Endothelial cell of umbilical vein (primary cell): ENCODE measurements at regions not wholly inside any gene's neighbourhood (a gene's known extent, or its start where the extent isn't known, plus 50 kb on each side); places are given as distances from the start of the nearest gene placed in this dataset.

Experiments used
- BruUV-seq: library from RNA; stranded (reverse); fragments of 400-500 nt; replicated peaks from 2 replicates; lab custom pipeline; 2021; lab: Mats Ljungman, UMichigan
- CTCF ChIA-PET: fragments of 300-600, 350-600 bp; sonication (Branson Sonifier 250); formaldehyde crosslinking; loops from one replicate; lab custom pipeline; 2021; ENCODE audit warnings: antibody characterized with exemption, inconsistent platforms; lab: Charles Lee
- POLR2A ChIA-PET: fragments of 300-600, 350-600 bp; sonication (Branson Sonifier 250); formaldehyde crosslinking; loops from one replicate; lab custom pipeline; 2021; ENCODE audit warnings: antibody characterized with exemption, inconsistent platforms; lab: Charles Lee
- DNase-seq: peaks from one replicate; pipeline ENCODE4 v3.0.0-alpha.2; 2011; ENCODE audit warnings: low read depth, low spot score
- FAIRE-seq: peaks from 2 replicates; lab custom pipeline; 2011; peaks lifted over from hg19 to GRCh38; lab: Jason Lieb, UNC
- H2AFZ ChIP-seq: 2 replicates; pipeline ENCODE4 v1.6.0; 2012; ENCODE audit warnings: low read depth, low read length, control low read depth, inconsistent platforms
- H3K27ac ChIP-seq: 2 replicates; pipeline ENCODE4 v1.5.1; 2011; ENCODE audit warnings: low read depth, mild to moderate bottlenecking, control low read depth, low read length, moderate library complexity; ENCODE audit not compliant: insufficient read depth
- H3K27me3 ChIP-seq, 2 experiments: 2 replicates each; pipeline versions ENCODE4 v1.6.0 to v1.6.1; 2011; ENCODE audit warnings: low read length in 2 of 2, mixed read lengths in 1 of 2; ENCODE audit not compliant: control insufficient read depth in 2 of 2, insufficient read depth in 2 of 2
- H3K36me3 ChIP-seq, 2 experiments: 2 replicates in 1 of 2; 3 replicates in 1 of 2; pipeline ENCODE4 v1.5.1; 2011; ENCODE audit warnings: low read length in 2 of 2, mild to moderate bottlenecking in 1 of 2, moderate library complexity in 1 of 2; ENCODE audit not compliant: control insufficient read depth in 2 of 2, insufficient read depth in 2 of 2; ENCODE audit errors: extremely low read depth in 1 of 2
- H3K4me1 ChIP-seq: 3 replicates; pipeline ENCODE4 v1.5.1; 2011; ENCODE audit warnings: mild to moderate bottlenecking, low read length; ENCODE audit not compliant: control insufficient read depth, insufficient read depth; ENCODE audit errors: extremely low read depth
- H3K4me2 ChIP-seq: 2 replicates; pipeline ENCODE4 v1.6.1; 2011; ENCODE audit warnings: low read length, control low read depth, mixed read lengths; ENCODE audit not compliant: insufficient read depth
- H3K4me3 ChIP-seq, 3 experiments: fragments of 200-600 bp in 1 of 3; sonication (generic), shearing (Covaris generic) in 1 of 3; replicated peaks in 1 of 3; 2 replicates each; pipeline ENCODE4 v1.5.1; 2011 to 2016; ENCODE audit warnings: control low read depth in 3 of 3, low read length in 3 of 3, mild to moderate bottlenecking in 2 of 3, inconsistent platforms in 1 of 3, low read depth in 1 of 3, moderate library complexity in 1 of 3; ENCODE audit not compliant: insufficient read depth in 1 of 3
- H3K79me2 ChIP-seq: 2 replicates; pipeline ENCODE4 v1.6.0; 2012; ENCODE audit warnings: low read length, inconsistent platforms; ENCODE audit not compliant: control insufficient read depth, insufficient read depth
- H3K9ac ChIP-seq: replicated peaks from 2 replicates; pipeline ENCODE3; 2011; ENCODE audit warnings: low read length, control low read depth; ENCODE audit not compliant: insufficient read depth; ENCODE audit errors: extremely low read depth
- H3K9me1 ChIP-seq: replicated peaks from 3 replicates; pipeline ENCODE4 v1.6.0; 2011; ENCODE audit warnings: mild to moderate bottlenecking, low read length; ENCODE audit not compliant: control insufficient read depth, insufficient read depth; ENCODE audit errors: extremely low read depth
- H3K9me3 ChIP-seq: replicated peaks from 2 replicates; pipeline ENCODE4 v1.5.1; 2012; ENCODE audit warnings: low read length, inconsistent platforms; ENCODE audit not compliant: control insufficient read depth, insufficient read depth
- H4K20me1 ChIP-seq: replicated peaks from 2 replicates; pipeline ENCODE3; 2011; ENCODE audit warnings: mild to moderate bottlenecking, low read length; ENCODE audit not compliant: control insufficient read depth, insufficient read depth; ENCODE audit errors: extremely low read depth
- CTCF ChIP-seq, 2 donors: IDR thresholded peaks; 1 replicate in 1 of 2; 2 replicates in 1 of 2; pipeline ENCODE4 v1.5.1; 2011; ENCODE audit warnings: low read length in 2 of 2, mild to moderate bottlenecking in 2 of 2, moderate library complexity in 2 of 2, control low read depth in 1 of 2, inconsistent platforms in 1 of 2, low read depth in 1 of 2; ENCODE audit not compliant: insufficient read depth in 1 of 2; ENCODE audit errors: extremely low read depth in 1 of 2
- EZH2 ChIP-seq: IDR thresholded peaks from 2 replicates; pipeline ENCODE4 v1.6.1; 2012; ENCODE audit warnings: borderline replicate concordance, low read depth, mild to moderate bottlenecking, moderate library complexity, low read length, inconsistent platforms; ENCODE audit not compliant: severe bottlenecking
- FOS ChIP-seq: IDR thresholded peaks from 2 replicates; pipeline ENCODE4 v1.6.1; 2011; ENCODE audit warnings: mild to moderate bottlenecking, low read length, moderate library complexity, borderline replicate concordance; ENCODE audit not compliant: insufficient read depth
- GATA2 ChIP-seq: IDR thresholded peaks from 2 replicates; pipeline ENCODE4 v1.7.0; 2011; ENCODE audit warnings: low read depth, mild to moderate bottlenecking, moderate library complexity, mixed read lengths, low read length; ENCODE audit not compliant: insufficient read length, insufficient read depth
- JUN ChIP-seq: IDR thresholded peaks from 2 replicates; pipeline ENCODE4 v1.6.1; 2011; ENCODE audit warnings: borderline replicate concordance, low read depth; ENCODE audit not compliant: insufficient read length, insufficient read depth
- MYC ChIP-seq: IDR thresholded peaks from one replicate; pipeline ENCODE4 v1.6.1; 2011; ENCODE audit warnings: mild to moderate bottlenecking, low read depth, low read length
- POLR2A ChIP-seq: IDR thresholded peaks from 2 replicates; pipeline ENCODE4 v1.6.1; 2012; ENCODE audit warnings: low read depth, mild to moderate bottlenecking, control low read depth, low read length
- POLR2AphosphoS5 ChIP-seq: IDR thresholded peaks from 2 replicates; pipeline ENCODE4 v1.6.1; 2012; ENCODE audit warnings: low read depth, mild to moderate bottlenecking, control low read depth, low read length, moderate library complexity; ENCODE audit not compliant: insufficient read depth
- dilution Hi-C: fragments of 300-500 bp; cut with MboI; formaldehyde crosslinking; loops from one replicate; pipeline ENCODE4 v1.15.0; 2019; ENCODE audit warnings: low sequenced_read_pairs; ENCODE audit not compliant: extremely low pct_ligation_motif_present
- intact Hi-C: fragments of 100-400 bp; cut with micrococcal nuclease; formaldehyde crosslinking; loops from one replicate; pipeline ENCODE4 v1.10.0; 2022

- intact Hi-C loops: no loop called here
- H3K9me1 ChIP-seq: no peaks in the 10 kb centered on the region
- TF ChIP-seq GATA2: no peak
- TF ChIP-seq EZH2: no peak
- TF ChIP-seq JUN: no peak
- TF ChIP-seq POLR2A: no peak
- no peak for TF ChIP-seq FOS
- DNase-seq: no peak
- no peak overlapping the region for H2AFZ ChIP-seq
- H3K79me2 ChIP-seq: no peaks in the 10 kb centered on the region
- no peaks in the 10 kb centered on the region for H3K9me3 ChIP-seq
- H3K4me2 ChIP-seq: no peak overlapping the region
- H4K20me1 ChIP-seq: no peaks in the 10 kb centered on the region
- no peaks in the 10 kb centered on the region for H3K36me3 ChIP-seq
- no peak overlapping the region for H3K9ac ChIP-seq
- H3K4me1 ChIP-seq: no peaks in the 10 kb centered on the region
- H3K4me3 ChIP-seq: no peak overlapping the region
- dilution Hi-C loops: no loop called here
- H3K27me3 ChIP-seq: no peaks in the 10 kb centered on the region
- no peak for FAIRE-seq
- CTCF ChIA-PET: no interaction called here
- BruUV-seq: no TSS peak
- POLR2A ChIA-PET: no interaction called here
- H3K27ac ChIP-seq: no peak overlapping the region
Measured at GRCh38 chr5:57402348-57402747, 80.3 kb downstream of the ACTBL2 start.

- ChIA-PET CTCF (interaction anchor here (0.7 to 1.1 kb wide), 2 partner anchors 11 to 664 kb away, joined by 3 read pairs; no protein-coding TSS in a partner anchor), POLR2A (no interaction called here)
- no TSS peak for BruUV-seq
- TF ChIP-seq GATA2 (no peak), CTCF (IDR thresholded peaks at IDR 0.05; ENCODE audit: extremely low read depth in 1 of 2, insufficient read depth in 1 of 2, low read depth in 1 of 2, low read length in 2 of 2) (no peak), POLR2AphosphoS5 (no peak), EZH2 (no peak), POLR2A (no peak), JUN (no peak), FOS (no peak), MYC (no peak)
- Histone ChIP-seq H3K4me2 (no peak overlapping the region), H2AFZ (no peak overlapping the region), H4K20me1 (no peaks in the 10 kb centered on the region), H3K4me1 (no peaks in the 10 kb centered on the region), H3K27ac (no peak overlapping the region), H3K36me3 (no peaks in the 10 kb centered on the region), H3K9ac (no peak overlapping the region), H3K27me3 (no peaks in the 10 kb centered on the region), H3K4me3 (no peak overlapping the region), H3K79me2 (no peaks in the 10 kb centered on the region), H3K9me3 (no peaks in the 10 kb centered on the region), H3K9me1 (no peaks in the 10 kb centered on the region)
- intact Hi-C loops: no loop called here
- DNase-seq (no peak), FAIRE-seq (no peak)
- dilution Hi-C loops: no loop called here
Measured at GRCh38 chr5:57398413-57399093, 84.1 kb downstream of the ACTBL2 start.
